ENCODE measurements at regions not wholly inside any gene's neighbourhood (a gene's known extent, or its start where the extent isn't known, plus 50 kb on each side); places are given as distances from the start of the nearest gene placed in this dataset.

- TF ChIP-seq CTCF (IDR thresholded peaks at IDR 0.05) (no peak), POLR2AphosphoS5 (IDR thresholded peaks at IDR 0.05) (no peak)
Observed at GRCh38 chrX:49760290-49760890, 64.6 kb upstream of the PAGE1 start.
